B cell (primary cell): ENCODE measurements at regions not wholly inside any gene's neighbourhood (a gene's known extent, or its start where the extent isn't known, plus 50 kb on each side); places are given as distances from the start of the nearest gene placed in this dataset.

Experiments used
- ATAC-seq: fragments of 200-7000 bp; cut with Tn5 transposase; one replicate; pipeline ENCODE4 v1.10.0; 2021; ENCODE audit warnings: low read depth, mild to moderate bottlenecking, moderate number of reproducible peaks, moderate library complexity
- CTCF ChIA-PET: fragments of 350-600 bp; sonication (Branson Sonifier 250); formaldehyde crosslinking; loops from one replicate; lab custom pipeline; 2021; ENCODE audit warnings: antibody characterized with exemption, inconsistent platforms; lab: Charles Lee
- POLR2A ChIA-PET: fragments of 350-600 bp; sonication (Branson Sonifier 250); formaldehyde crosslinking; loops from one replicate; lab custom pipeline; 2021; ENCODE audit warnings: antibody characterized with exemption; lab: Charles Lee
- DNase-seq: peaks from one replicate; pipeline ENCODE4 v3.0.0; 2013
- H2AFZ ChIP-seq: 2 replicates; pipeline ENCODE4 v1.6.1; 2012; ENCODE audit warnings: mild to moderate bottlenecking, low read depth, low read length; ENCODE audit not compliant: insufficient read depth, poor library complexity, severe bottlenecking
- H3K27ac ChIP-seq, 2 donors: 1 replicate in 1 of 2; 2 replicates in 1 of 2; pipeline ENCODE4 v1.5.1; 2012 to 2013; ENCODE audit warnings: low read length in 2 of 2, mild to moderate bottlenecking in 2 of 2, moderate library complexity in 1 of 2
- H3K27me3 ChIP-seq, 4 experiments: fragments of 200-600 bp in 1 of 4; sonication (generic) in 1 of 4; replicated peaks in 1 of 4; 1 replicate in 2 of 4; 2 replicates in 2 of 4; pipeline versions ENCODE4 v1.6.1 to v1.7.0; 2013 to 2016; ENCODE audit warnings: low read length in 3 of 4, mild to moderate bottlenecking in 2 of 4, mixed read lengths in 1 of 4, moderate library complexity in 1 of 4; ENCODE audit not compliant: insufficient read depth in 4 of 4, control insufficient read depth in 3 of 4; ENCODE audit errors: control extremely low read depth in 1 of 4
- H3K36me3 ChIP-seq, 2 experiments: replicated peaks in 1 of 2; 1 replicate in 1 of 2; 2 replicates in 1 of 2; pipeline versions ENCODE4 v1.6.1 to v1.7.1; 2013; ENCODE audit warnings: low read length in 1 of 2; ENCODE audit not compliant: insufficient read depth in 2 of 2, control insufficient read depth in 1 of 2; ENCODE audit errors: control extremely low read depth in 1 of 2, extremely low read depth in 1 of 2
- H3K4me1 ChIP-seq, 2 donors: fragments of 200-600 bp in 1 of 2; sonication (generic) in 1 of 2; 1 replicate in 1 of 2; 2 replicates in 1 of 2; pipeline versions ENCODE4 v1.5.1 to v1.6.1; 2013 to 2017; ENCODE audit warnings: low read length in 2 of 2; ENCODE audit not compliant: control insufficient read depth in 2 of 2, insufficient read depth in 2 of 2
- H3K4me2 ChIP-seq: replicated peaks from 2 replicates; pipeline ENCODE3; 2012; ENCODE audit warnings: mild to moderate bottlenecking, low read depth, low read length; ENCODE audit not compliant: poor library complexity, severe bottlenecking
- H3K4me3 ChIP-seq, 5 experiments: fragments of 200-600 bp in 1 of 5; sonication (generic) in 1 of 5; 1 replicate in 3 of 5; 2 replicates in 2 of 5; pipeline versions ENCODE4 v1.5.1 to v1.7.0; 2011 to 2016; ENCODE audit warnings: low read length in 4 of 5, mild to moderate bottlenecking in 4 of 5, low read depth in 2 of 5, control low read depth in 1 of 5, moderate library complexity in 1 of 5; ENCODE audit not compliant: insufficient read depth in 1 of 5; ENCODE audit errors: control extremely low read depth in 1 of 5, extremely low read depth in 1 of 5
- H3K79me2 ChIP-seq: fragments of 200-600 bp; sonication (generic); one replicate; pipeline ENCODE4 v1.6.0; 2016; ENCODE audit warnings: low read length; ENCODE audit not compliant: control insufficient read depth, insufficient read depth
- H3K9ac ChIP-seq: fragments of 200-600 bp; sonication (generic); 2 replicates; pipeline ENCODE4 v1.6.1; 2017; ENCODE audit warnings: mild to moderate bottlenecking, low read length, moderate library complexity
- H3K9me3 ChIP-seq, 3 donors: one replicate each; pipeline versions ENCODE4 v1.6.1 to v1.7.1; 2013; ENCODE audit warnings: low read length in 2 of 3; ENCODE audit not compliant: control insufficient read depth in 2 of 3, insufficient read depth in 1 of 3; ENCODE audit errors: control extremely low read depth in 1 of 3
- H4K20me1 ChIP-seq: 2 replicates; pipeline ENCODE4 v1.6.0; 2012; ENCODE audit warnings: mild to moderate bottlenecking, low read length; ENCODE audit not compliant: insufficient read depth, control insufficient read depth, poor library complexity, severe bottlenecking
- H3K27ac Mint-ChIP-seq: one replicate; pipeline ENCODE4 v1.8.0; 2021; ENCODE audit warnings: mixed read lengths
- H3K27me3 Mint-ChIP-seq: one replicate; pipeline ENCODE4 v1.8.0; 2021; ENCODE audit warnings: mixed read lengths
- H3K4me1 Mint-ChIP-seq: one replicate; pipeline ENCODE4 v1.8.0; 2021; ENCODE audit warnings: mixed read lengths
- H3K4me3 Mint-ChIP-seq: one replicate; pipeline ENCODE4 v1.8.0; 2021; ENCODE audit warnings: mixed read lengths
- H3K9me3 Mint-ChIP-seq: one replicate; pipeline ENCODE4 v1.8.0; 2022; ENCODE audit warnings: mixed read lengths; ENCODE audit not compliant: insufficient read depth
- EZH2 ChIP-seq: IDR thresholded peaks from 2 replicates; pipeline ENCODE4 v1.6.1; 2012; ENCODE audit warnings: borderline replicate concordance, low read depth, mild to moderate bottlenecking, moderate library complexity, low read length; ENCODE audit not compliant: insufficient read depth, poor library complexity, severe bottlenecking
- WGBS: methylation state at CpG from one replicate; pipeline ENCODE4 v1.1.5; 2013; ENCODE audit warnings: missing lambda C conversion rate; ENCODE audit not compliant: insufficient coverage; 5-methylcytosine and 5-hydroxymethylcytosine counted together
- intact Hi-C: fragments of 100-400 bp; cut with micrococcal nuclease; formaldehyde crosslinking; loops from one replicate; pipeline ENCODE4 v1.10.0; 2022
- TF ChIP-seq, protein P1 (sequence below): fragments of 200-600 bp; IDR thresholded peaks from one replicate; pipeline ENCODE4 v1.8.0; 2022; ENCODE audit warnings: antibody characterized with exemption, mild to moderate bottlenecking

DNA sequence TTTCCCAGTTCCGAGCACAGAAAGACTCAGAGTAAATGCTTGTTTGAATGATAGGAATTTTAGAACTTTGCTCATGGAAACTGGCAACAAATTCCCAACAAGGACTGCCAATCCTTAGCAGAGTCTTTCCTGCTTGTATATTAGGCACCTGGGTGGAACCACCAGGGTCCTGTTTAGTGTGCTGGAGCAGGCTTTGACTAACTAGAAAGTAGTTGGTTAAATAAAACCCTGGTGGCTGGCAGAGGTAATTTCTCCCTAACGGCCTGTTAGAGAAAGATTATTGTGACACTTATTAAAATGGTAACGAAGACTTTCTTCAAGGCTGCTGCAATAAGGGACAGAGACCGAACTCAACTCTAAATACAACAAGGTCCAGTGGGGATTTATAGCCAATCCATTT, 103.6 kb upstream of the TEX13D start:
- CTCF ChIA-PET = no interaction called here
- no peaks in the 10 kb centered on the region for H4K20me1 ChIP-seq

DNA sequence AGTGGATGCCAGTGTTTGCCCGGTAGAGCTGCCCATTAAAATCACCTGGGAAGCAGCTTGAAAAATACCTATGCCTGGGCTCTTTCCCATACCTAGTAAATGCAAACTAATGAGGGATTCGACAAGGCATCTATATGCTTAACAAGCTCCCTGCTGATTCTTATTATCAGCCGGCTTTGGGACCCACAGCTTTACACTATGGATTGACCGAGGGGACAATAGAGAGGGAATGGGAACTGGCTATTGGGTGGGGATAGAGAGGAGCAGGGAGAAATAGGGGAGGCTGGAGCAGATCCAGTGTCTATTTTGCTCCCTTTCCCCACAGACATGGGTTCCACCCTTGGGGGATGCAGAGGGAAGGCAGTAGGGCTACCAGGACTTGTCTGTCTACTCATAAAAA, 103.1 kb upstream of the TEX13D start:
- H3K4me3 Mint-ChIP-seq = no peak overlapping the region

More for the DNA sequence above, 103.6 kb upstream of the TEX13D start:
- H3K4me1 ChIP-seq = no peaks in the 10 kb centered on the region
- ATAC-seq (no peak), DNase-seq (no peak)
- no peaks in the 10 kb centered on the region for H3K27me3 Mint-ChIP-seq
- no peak overlapping the region for H3K9ac ChIP-seq
- POLR2A ChIA-PET = no interaction called here
- no peak overlapping the region for H3K4me3 ChIP-seq
- WGBS = no CpG with 5 or more reads among the region's 4 CpGs
- no peak overlapping the region for H2AFZ ChIP-seq
- TF ChIP-seq, protein P1, sequence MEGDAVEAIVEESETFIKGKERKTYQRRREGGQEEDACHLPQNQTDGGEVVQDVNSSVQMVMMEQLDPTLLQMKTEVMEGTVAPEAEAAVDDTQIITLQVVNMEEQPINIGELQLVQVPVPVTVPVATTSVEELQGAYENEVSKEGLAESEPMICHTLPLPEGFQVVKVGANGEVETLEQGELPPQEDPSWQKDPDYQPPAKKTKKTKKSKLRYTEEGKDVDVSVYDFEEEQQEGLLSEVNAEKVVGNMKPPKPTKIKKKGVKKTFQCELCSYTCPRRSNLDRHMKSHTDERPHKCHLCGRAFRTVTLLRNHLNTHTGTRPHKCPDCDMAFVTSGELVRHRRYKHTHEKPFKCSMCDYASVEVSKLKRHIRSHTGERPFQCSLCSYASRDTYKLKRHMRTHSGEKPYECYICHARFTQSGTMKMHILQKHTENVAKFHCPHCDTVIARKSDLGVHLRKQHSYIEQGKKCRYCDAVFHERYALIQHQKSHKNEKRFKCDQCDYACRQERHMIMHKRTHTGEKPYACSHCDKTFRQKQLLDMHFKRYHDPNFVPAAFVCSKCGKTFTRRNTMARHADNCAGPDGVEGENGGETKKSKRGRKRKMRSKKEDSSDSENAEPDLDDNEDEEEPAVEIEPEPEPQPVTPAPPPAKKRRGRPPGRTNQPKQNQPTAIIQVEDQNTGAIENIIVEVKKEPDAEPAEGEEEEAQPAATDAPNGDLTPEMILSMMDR = no peak
- TF ChIP-seq EZH2 = no peak
- no peaks in the 10 kb centered on the region for H3K9me3 Mint-ChIP-seq
- no peaks in the 10 kb centered on the region for H3K36me3 ChIP-seq
- no peak overlapping the region for H3K4me3 Mint-ChIP-seq
- no peaks in the 10 kb centered on the region for H3K9me3 ChIP-seq
- intact Hi-C loops = no loop called here
- H3K79me2 ChIP-seq = no peaks in the 10 kb centered on the region
- no peaks in the 10 kb centered on the region for H3K27me3 ChIP-seq
- no peaks in the 10 kb centered on the region for H3K4me1 Mint-ChIP-seq
- no peak overlapping the region for H3K27ac Mint-ChIP-seq
- H3K27ac ChIP-seq = no peak overlapping the region
- H3K4me2 ChIP-seq = no peak overlapping the region

More for the DNA sequence above, 103.1 kb upstream of the TEX13D start:
- Histone ChIP-seq H3K4me2 (no peak overlapping the region), H3K4me3 (no peak overlapping the region), H3K9ac (no peak overlapping the region), H3K27me3 (no peaks in the 10 kb centered on the region), H4K20me1 (no peaks in the 10 kb centered on the region), H3K4me1 (no peaks in the 10 kb centered on the region), H2AFZ (no peak overlapping the region), H3K9me3 (no peaks in the 10 kb centered on the region), H3K79me2 (no peaks in the 10 kb centered on the region), H3K27ac (no peak overlapping the region), H3K36me3 (no peaks in the 10 kb centered on the region)
- Mint-ChIP-seq H3K27me3 (no peaks in the 10 kb centered on the region), H3K4me1 (no peaks in the 10 kb centered on the region), H3K9me3 (no peaks in the 10 kb centered on the region), H3K27ac (no peak overlapping the region)
- DNase-seq = no peak
- POLR2A ChIA-PET = no interaction called here
- ATAC-seq = no peak
- WGBS = no CpG with 5 or more reads among the region's 4 CpGs
- intact Hi-C loops = no loop called here
- CTCF ChIA-PET = no interaction called here
- TF ChIP-seq, protein P1 = no peak
